Testis (tissue), 2 donors: ENCODE measurements at regions not wholly inside any gene's neighbourhood (a gene's known extent, or its start where the extent isn't known, plus 50 kb on each side); places are given as distances from the start of the nearest gene placed in this dataset.
"Not testable (repeated sequence)": the region's sequence is repeated elsewhere in the genome, so short reads cannot be mapped to it uniquely, and the experiment has no call there.

ENCODE experiments used
- DNase-seq: peaks from one replicate; pipeline ENCODE4 v3.0.0-alpha.2; 2019
- H3K27ac ChIP-seq, 2 donors: fragments of 200-600 bp; sonication (generic); one replicate each; pipeline ENCODE4 v1.5.1; 2019
- H3K27me3 ChIP-seq: fragments of 200-600 bp; sonication (generic); one replicate; pipeline ENCODE4 v1.5.1; 2019
- H3K36me3 ChIP-seq: fragments of 200-600 bp; sonication (generic); one replicate; pipeline ENCODE4 v1.5.1; 2017; ENCODE audit warnings: low read depth; ENCODE audit errors: missing control alignments
- H3K4me1 ChIP-seq: fragments of 200-600 bp; sonication (generic); one replicate; pipeline ENCODE4 v1.5.1; 2019
- H3K4me3 ChIP-seq, 2 donors: fragments of 200-600 bp; sonication (generic); one replicate each; pipeline ENCODE4 v1.5.1; 2017 to 2019
- H3K9me3 ChIP-seq: fragments of 200-600 bp; sonication (generic); one replicate; pipeline ENCODE4 v1.5.1; 2017
- POLR2A ChIP-seq: fragments of 450-650 bp; IDR thresholded peaks from one replicate; pipeline ENCODE4 v1.6.1; 2017; ENCODE audit warnings: antibody characterized with exemption, mild to moderate bottlenecking, moderate library complexity
- WGBS, 2 donors: methylation state at CpG; one replicate each; pipeline ENCODE4 v1.1.5; 2018; 5-methylcytosine and 5-hydroxymethylcytosine counted together
- intact Hi-C: fragments of 100-400 bp; cut with DNase I; formaldehyde crosslinking; loops from one replicate; pipeline ENCODE4 v1.15.1; 2023; ENCODE audit warnings: low total_unique reads
- TF ChIP-seq, protein P1 (sequence below), 3 experiments: fragments of 450-650 bp in 2 of 3; fragments of 200-600 bp in 1 of 3; sonication (generic) in 1 of 3; IDR thresholded peaks; one replicate each; pipeline ENCODE4 v1.5.1; 2016 to 2019; ENCODE audit warnings: antibody characterized with exemption in 3 of 3, mild to moderate bottlenecking in 2 of 3, moderate library complexity in 1 of 3

DNA sequence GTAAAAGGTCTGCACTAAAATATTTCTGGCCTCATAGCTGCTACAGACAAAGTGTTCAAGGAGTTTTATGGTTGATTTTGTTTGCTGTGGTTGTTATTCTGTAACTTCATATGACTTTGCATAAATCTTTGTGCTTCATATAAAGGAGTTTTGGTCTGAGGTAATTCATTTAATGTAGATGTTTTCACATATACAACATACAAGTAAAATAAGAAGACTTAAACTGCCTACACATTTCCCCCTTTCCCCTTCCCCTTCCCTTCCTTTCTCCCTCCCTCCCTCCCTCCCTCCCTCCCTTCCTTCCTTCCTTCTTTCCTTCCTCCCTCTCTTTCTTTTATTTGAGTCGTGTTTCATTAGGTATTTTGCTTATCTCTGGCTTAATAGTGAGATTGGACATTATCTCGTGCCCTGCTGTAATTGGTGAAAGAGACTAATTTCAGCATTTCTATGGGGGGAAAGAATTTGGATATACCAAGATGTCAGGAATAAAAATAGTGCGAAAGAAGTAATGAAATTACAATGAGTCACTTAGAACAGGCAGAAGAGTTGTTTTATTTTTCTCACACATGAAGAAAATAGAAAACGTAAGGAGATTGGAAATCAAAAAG is 144.9 kb upstream of the MAD2L1 start:
- TF ChIP-seq, protein P1, sequence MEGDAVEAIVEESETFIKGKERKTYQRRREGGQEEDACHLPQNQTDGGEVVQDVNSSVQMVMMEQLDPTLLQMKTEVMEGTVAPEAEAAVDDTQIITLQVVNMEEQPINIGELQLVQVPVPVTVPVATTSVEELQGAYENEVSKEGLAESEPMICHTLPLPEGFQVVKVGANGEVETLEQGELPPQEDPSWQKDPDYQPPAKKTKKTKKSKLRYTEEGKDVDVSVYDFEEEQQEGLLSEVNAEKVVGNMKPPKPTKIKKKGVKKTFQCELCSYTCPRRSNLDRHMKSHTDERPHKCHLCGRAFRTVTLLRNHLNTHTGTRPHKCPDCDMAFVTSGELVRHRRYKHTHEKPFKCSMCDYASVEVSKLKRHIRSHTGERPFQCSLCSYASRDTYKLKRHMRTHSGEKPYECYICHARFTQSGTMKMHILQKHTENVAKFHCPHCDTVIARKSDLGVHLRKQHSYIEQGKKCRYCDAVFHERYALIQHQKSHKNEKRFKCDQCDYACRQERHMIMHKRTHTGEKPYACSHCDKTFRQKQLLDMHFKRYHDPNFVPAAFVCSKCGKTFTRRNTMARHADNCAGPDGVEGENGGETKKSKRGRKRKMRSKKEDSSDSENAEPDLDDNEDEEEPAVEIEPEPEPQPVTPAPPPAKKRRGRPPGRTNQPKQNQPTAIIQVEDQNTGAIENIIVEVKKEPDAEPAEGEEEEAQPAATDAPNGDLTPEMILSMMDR (IDR thresholded peaks at IDR 0.05): no peak
- TF ChIP-seq POLR2A: no peak
- WGBS, 2 donors: 58 to 66% methylated on average over 4 of the region's 4 CpGs
- intact Hi-C loops: no loop called here

DNA sequence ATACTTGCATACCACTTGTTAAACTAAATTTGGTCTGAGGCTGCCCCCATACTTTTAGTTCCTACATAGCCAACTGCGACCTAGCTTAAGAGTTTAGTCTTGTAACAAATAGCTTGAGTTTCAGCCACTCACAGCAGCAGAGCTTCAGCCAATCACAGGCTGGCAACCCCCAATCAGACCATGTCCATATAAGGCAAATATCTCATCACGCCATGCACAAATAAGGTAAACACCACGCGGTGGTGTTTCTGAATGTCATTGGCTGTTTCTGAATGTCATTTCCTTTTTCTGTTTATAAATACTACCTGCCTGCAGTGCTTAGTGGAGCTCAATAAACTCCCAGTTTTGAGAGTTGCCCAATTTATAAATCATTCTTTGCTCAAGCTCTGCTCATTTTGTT is 143.1 kb upstream of the MAD2L1 start:
- no peak overlapping the region for H3K4me3 ChIP-seq
- no peaks in the 10 kb centered on the region for H3K36me3 ChIP-seq
- no peak for DNase-seq
- no peaks in the 10 kb centered on the region for H3K27me3 ChIP-seq
- H3K9me3 ChIP-seq: no peaks in the 10 kb centered on the region
- no peak for TF ChIP-seq POLR2A
- TF ChIP-seq, protein P1 (IDR thresholded peaks at IDR 0.05): no peak
- intact Hi-C loops: no loop called here
- H3K27ac ChIP-seq: no peak overlapping the region
- H3K4me1 ChIP-seq: no peaks in the 10 kb centered on the region
- whole genome bisulfite sequencing, 2 donors: 79 to 85% methylated on average over 4 of the region's 4 CpGs

More for the DNA sequence above, 144.9 kb upstream of the MAD2L1 start:
- Histone ChIP-seq H3K27ac (no peak overlapping the region), H3K9me3 (no peaks in the 10 kb centered on the region), H3K4me1 (no peaks in the 10 kb centered on the region), H3K27me3 (no peaks in the 10 kb centered on the region), H3K4me3 (no peak overlapping the region), H3K36me3 (no peaks in the 10 kb centered on the region)
- no peak for DNase-seq

DNA sequence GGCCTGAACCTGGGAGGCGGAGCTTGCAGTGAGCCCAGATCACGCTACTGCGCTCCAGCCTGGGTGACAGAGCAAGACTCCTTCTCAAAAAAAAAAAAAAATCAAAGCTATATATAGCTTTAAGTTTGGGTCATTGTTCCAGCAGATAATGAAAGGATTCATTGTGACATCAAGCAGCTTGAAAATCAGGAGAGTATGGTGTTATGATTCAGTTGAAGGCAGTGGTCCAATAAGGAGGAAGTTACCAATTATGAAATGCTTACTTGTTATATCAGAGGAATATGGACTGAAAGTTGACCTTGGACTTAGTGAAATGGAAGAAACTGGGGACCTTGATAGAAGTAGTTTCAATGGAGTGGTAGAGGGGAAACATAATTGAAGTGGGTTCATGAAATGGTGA is 140.4 kb upstream of the MAD2L1 start:
- H3K9me3 ChIP-seq: no peaks in the 10 kb centered on the region
- no peaks in the 10 kb centered on the region for H3K27me3 ChIP-seq
- no peak for DNase-seq
- no peak overlapping the region for H3K27ac ChIP-seq
- no peak overlapping the region for H3K4me3 ChIP-seq
- no peaks in the 10 kb centered on the region for H3K36me3 ChIP-seq
- intact Hi-C loops: no loop called here
- TF ChIP-seq, protein P1 (IDR thresholded peaks at IDR 0.05): no peak
- TF ChIP-seq POLR2A: no peak
- no peaks in the 10 kb centered on the region for H3K4me1 ChIP-seq
- 96 to 97% methylated on average over 3 of the region's 3 CpGs for WGBS, 2 donors

DNA sequence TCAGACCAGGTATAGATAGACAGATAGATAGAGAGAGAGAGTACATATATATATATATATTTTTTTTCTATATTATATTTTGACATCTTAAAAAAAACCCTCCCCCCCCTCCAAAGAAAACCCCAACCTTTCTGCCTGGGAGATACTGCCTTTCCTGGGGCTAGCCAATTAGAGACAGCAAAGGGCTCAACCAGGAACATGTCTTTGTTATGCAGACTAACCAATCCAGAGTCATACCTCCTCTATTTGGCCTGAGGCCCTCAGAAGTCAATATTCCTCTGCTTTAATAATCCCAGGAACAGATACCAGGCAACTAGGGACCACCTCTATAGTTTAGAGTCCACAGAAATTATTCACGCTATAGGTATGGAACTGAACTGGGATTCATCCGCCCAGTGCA is 135.6 kb upstream of the MAD2L1 start:
- H3K27ac ChIP-seq: no peak overlapping the region
- no peaks in the 10 kb centered on the region for H3K4me1 ChIP-seq
- WGBS, 2 donors: 82 to 85% methylated on average over 2 of the region's 2 CpGs
- H3K9me3 ChIP-seq: no peaks in the 10 kb centered on the region
- no peak overlapping the region for H3K4me3 ChIP-seq
- TF ChIP-seq, protein P1 (IDR thresholded peaks at IDR 0.05): no peak
- TF ChIP-seq POLR2A: no peak
- no peak for DNase-seq
- H3K27me3 ChIP-seq: no peaks in the 10 kb centered on the region
- no peaks in the 10 kb centered on the region for H3K36me3 ChIP-seq
- intact Hi-C loops: no loop called here

DNA sequence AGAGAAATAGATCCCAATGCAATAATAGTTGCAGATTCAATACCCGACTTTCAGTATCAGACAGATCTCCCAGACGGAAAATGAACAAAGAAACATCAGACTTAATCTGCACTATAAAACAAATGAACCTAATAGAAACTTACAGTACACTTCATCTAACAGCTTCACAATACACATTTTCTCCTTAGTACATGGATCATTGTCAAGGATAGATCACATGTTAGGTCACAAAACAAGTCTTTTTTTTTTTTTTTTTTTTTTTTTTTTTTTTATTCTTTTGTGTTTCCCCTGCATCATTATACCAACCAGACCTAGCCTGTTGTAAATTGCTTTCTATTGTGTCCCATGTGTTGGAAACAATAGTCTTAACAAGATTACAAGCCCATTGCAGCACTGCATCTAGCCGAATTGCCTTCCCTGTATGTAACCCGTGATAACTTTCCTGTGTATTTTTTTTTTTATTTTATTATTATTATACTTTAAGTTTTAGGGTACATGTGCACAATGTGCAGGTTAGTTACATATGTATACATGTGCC is 134.0 kb upstream of the MAD2L1 start:
- H3K9me3 ChIP-seq, H3K36me3 ChIP-seq, intact Hi-C loops, H3K27ac ChIP-seq, H3K4me3 ChIP-seq, DNase-seq, H3K4me1 ChIP-seq, H3K27me3 ChIP-seq: not testable (repeated sequence)
- 93 to 96% methylated on average over 4 of the region's 4 CpGs for WGBS, 2 donors
